GM12878 (cell line): ENCODE measurements at regions not wholly inside any gene's neighbourhood (a gene's known extent, or its start where the extent isn't known, plus 50 kb on each side); places are given as distances from the start of the nearest gene placed in this dataset.

Experiments
- ATAC-seq: fragments of 200-7000 bp; cut with Tn5 transposase; 3 replicates; pipeline ENCODE4 v1.9.1; 2020; ENCODE audit warnings: mild to moderate bottlenecking, moderate library complexity
- BruUV-seq: library from RNA; stranded (reverse); fragments of 400-500 nt; replicated peaks from 2 replicates; lab custom pipeline; 2021; lab: Mats Ljungman, UMichigan
- CTCF ChIA-PET: fragments of 300-600 bp; sonication (Branson Sonifier 250); formaldehyde crosslinking; extraction: SDS; loops from one replicate; lab custom pipeline; 2021; ENCODE audit warnings: inconsistent platforms; lab: Yijun Ruan, JAX
- POLR2A ChIA-PET: fragments of 350-600 bp; formaldehyde crosslinking; extraction: SDS; loops from one replicate; lab custom pipeline; 2021; ENCODE audit warnings: inconsistent platforms; lab: Charles Lee
- RAD21 ChIA-PET: fragments of 300-600 bp; sonication (Branson Sonifier 250); formaldehyde crosslinking; loops from one replicate; lab custom pipeline; 2023; ENCODE audit warnings: antibody characterized with exemption; ENCODE audit not compliant: unreplicated experiment; lab: Charles Lee
- SMC1A ChIA-PET: fragments of 300-600 bp; sonication (Branson Sonifier 250); formaldehyde crosslinking; loops from one replicate; lab custom pipeline; 2023; ENCODE audit not compliant: unreplicated experiment, uncharacterized antibody; lab: Charles Lee
- DNase-seq: peaks from one replicate; pipeline ENCODE4 v3.0.0-alpha.2; 2011; ENCODE audit warnings: low read depth, low spot score
- FAIRE-seq: peaks from 3 replicates; lab custom pipeline; 2011; peaks lifted over from hg19 to GRCh38; lab: Jason Lieb, UNC
- H2AFZ ChIP-seq: 2 replicates; pipeline ENCODE4 v1.6.0; 2011; ENCODE audit warnings: low read depth, low read length, control low read depth; ENCODE audit not compliant: control insufficient read depth
- H3K27ac ChIP-seq: 2 replicates; pipeline ENCODE4 v1.5.1; 2011; ENCODE audit warnings: control low read depth; ENCODE audit not compliant: control insufficient read depth, insufficient read depth
- H3K27me3 ChIP-seq, 2 experiments: replicated peaks in 1 of 2; 2 replicates each; pipeline versions ENCODE4 v1.6.0 to v1.6.1; 2011; ENCODE audit warnings: low read length in 1 of 2; ENCODE audit not compliant: control insufficient read depth in 2 of 2, insufficient read depth in 2 of 2
- H3K36me3 ChIP-seq, 2 experiments: 2 replicates each; pipeline ENCODE4 v1.5.1; 2011; ENCODE audit warnings: low read length in 1 of 2; ENCODE audit not compliant: control insufficient read depth in 2 of 2, insufficient read depth in 2 of 2
- H3K4me1 ChIP-seq: 2 replicates; pipeline ENCODE4 v1.6.1; 2011; ENCODE audit warnings: mild to moderate bottlenecking, low read length, moderate library complexity, mixed read lengths; ENCODE audit not compliant: control insufficient read depth, insufficient read depth
- H3K4me2 ChIP-seq: 2 replicates; pipeline ENCODE4 v1.6.0; 2011; ENCODE audit warnings: control low read depth; ENCODE audit not compliant: control insufficient read depth, insufficient read depth
- H3K4me3 ChIP-seq: fragments of 200-600 bp; sonication (generic); 2 replicates; pipeline ENCODE4 v1.5.1; 2016
- H3K79me2 ChIP-seq: 2 replicates; pipeline ENCODE4 v1.6.0; 2011; ENCODE audit warnings: low read length; ENCODE audit not compliant: control insufficient read depth, insufficient read depth
- H3K9ac ChIP-seq: 2 replicates; pipeline ENCODE4 v1.8.0; 2011; ENCODE audit warnings: low read length, control low read depth, mixed read lengths; ENCODE audit not compliant: control insufficient read depth, insufficient read depth
- H3K9me3 ChIP-seq: replicated peaks from 3 replicates; pipeline ENCODE4 v1.5.1; 2011; ENCODE audit warnings: mild to moderate bottlenecking, low read length; ENCODE audit not compliant: control insufficient read depth, insufficient read depth
- H4K20me1 ChIP-seq: 2 replicates; pipeline ENCODE4 v1.6.0; 2011; ENCODE audit not compliant: control insufficient read depth, insufficient read depth
- NRF1 ChIP-seq: conservative IDR thresholded peaks from 2 replicates; pipeline ENCODE4 v1.6.1; 2011; ENCODE audit warnings: mild to moderate bottlenecking, low read depth, low read length, improper control_type of control experiment
- SP1 ChIP-seq: IDR thresholded peaks from one replicate; pipeline ENCODE4 v1.6.1; 2011; ENCODE audit warnings: low read depth, low read length
- TAF1 ChIP-seq: IDR thresholded peaks from 2 replicates; pipeline ENCODE4 v1.6.1; 2011; ENCODE audit warnings: mild to moderate bottlenecking, low read depth, low read length, borderline replicate concordance
- TCF3 ChIP-seq: IDR thresholded peaks from 2 replicates; pipeline ENCODE4 v1.6.1; 2012; ENCODE audit warnings: low read depth, mild to moderate bottlenecking, low read length, borderline replicate concordance; ENCODE audit not compliant: insufficient read depth
- WGBS: methylation state at CpG from one replicate; pipeline ENCODE4 v1.1.6; 2016; ENCODE audit warnings: low lambda C conversion rate; ENCODE audit not compliant: insufficient replicate concordance, insufficient coverage; ENCODE audit errors: missing lambda C conversion rate; 5-methylcytosine and 5-hydroxymethylcytosine counted together
- in situ Hi-C: fragments of 300-500 bp; cut with MboI; formaldehyde crosslinking; loops from 9 replicates; pipeline ENCODE4 v1.14.3; 2018; ENCODE audit warnings: mixed read lengths
- intact Hi-C: fragments of 100-400 bp; cut with micrococcal nuclease; formaldehyde crosslinking; loops from one replicate; pipeline ENCODE4 v1.14.2; 2022; ENCODE audit not compliant: unreplicated experiment
- TF ChIP-seq, protein P1 (sequence below): fragments of 450-650 bp; IDR thresholded peaks from 2 replicates; pipeline ENCODE4 v1.6.1; 2017; ENCODE audit warnings: mild to moderate bottlenecking, low read depth, inconsistent platforms; ENCODE audit not compliant: poor library complexity, severe bottlenecking
- TF ChIP-seq, protein P2 (sequence below): fragments of 450-650 bp; IDR thresholded peaks from 2 replicates; pipeline ENCODE4 v1.6.1; 2016; ENCODE audit warnings: mild to moderate bottlenecking

DNA sequence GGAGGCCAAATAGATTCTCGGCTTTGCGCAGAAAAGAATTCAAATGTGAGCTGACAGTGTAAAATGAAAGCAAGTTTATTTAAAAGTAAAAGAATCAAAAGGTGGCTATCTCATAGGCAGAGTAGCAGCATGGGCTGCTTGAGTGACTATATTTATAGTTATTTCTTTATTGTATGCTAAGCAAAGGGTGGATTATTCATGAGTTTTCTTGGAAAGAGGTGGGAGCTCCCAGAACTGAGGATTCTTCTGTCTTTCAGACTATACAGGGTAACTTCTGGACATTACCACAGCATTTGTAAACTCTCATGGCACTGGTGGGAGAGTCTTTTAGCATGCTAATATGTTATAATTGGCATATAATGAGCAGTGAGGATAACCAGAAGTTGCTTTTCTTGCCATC lies 659.9 kb downstream of the RWDD3 start:
- FAIRE-seq: no peak
- TF ChIP-seq TCF3: no peak
- TF ChIP-seq NRF1: no peak
- no peak for TF ChIP-seq SP1
- TF ChIP-seq TAF1: no peak
- TF ChIP-seq, protein P1, sequence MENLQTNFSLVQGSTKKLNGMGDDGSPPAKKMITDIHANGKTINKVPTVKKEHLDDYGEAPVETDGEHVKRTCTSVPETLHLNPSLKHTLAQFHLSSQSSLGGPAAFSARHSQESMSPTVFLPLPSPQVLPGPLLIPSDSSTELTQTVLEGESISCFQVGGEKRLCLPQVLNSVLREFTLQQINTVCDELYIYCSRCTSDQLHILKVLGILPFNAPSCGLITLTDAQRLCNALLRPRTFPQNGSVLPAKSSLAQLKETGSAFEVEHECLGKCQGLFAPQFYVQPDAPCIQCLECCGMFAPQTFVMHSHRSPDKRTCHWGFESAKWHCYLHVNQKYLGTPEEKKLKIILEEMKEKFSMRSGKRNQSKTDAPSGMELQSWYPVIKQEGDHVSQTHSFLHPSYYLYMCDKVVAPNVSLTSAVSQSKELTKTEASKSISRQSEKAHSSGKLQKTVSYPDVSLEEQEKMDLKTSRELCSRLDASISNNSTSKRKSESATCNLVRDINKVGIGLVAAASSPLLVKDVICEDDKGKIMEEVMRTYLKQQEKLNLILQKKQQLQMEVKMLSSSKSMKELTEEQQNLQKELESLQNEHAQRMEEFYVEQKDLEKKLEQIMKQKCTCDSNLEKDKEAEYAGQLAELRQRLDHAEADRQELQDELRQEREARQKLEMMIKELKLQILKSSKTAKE: no peak
- 7% methylated on average over 2 of the region's 2 CpGs for WGBS
- in situ Hi-C loops: no loop called here
- H3K4me3 ChIP-seq: no peak overlapping the region
- no peak overlapping the region for H3K27ac ChIP-seq
- ChIA-PET CTCF (no interaction called here), POLR2A (no interaction called here), RAD21 (no interaction called here), SMC1A (no interaction called here)
- H3K79me2 ChIP-seq: no peaks in the 10 kb centered on the region
- no peaks in the 10 kb centered on the region for H4K20me1 ChIP-seq
- no peaks in the 10 kb centered on the region for H3K9me3 ChIP-seq
- intact Hi-C loops: no loop called here
- ATAC-seq: no peak
- H3K4me1 ChIP-seq: no peaks in the 10 kb centered on the region
- no peak overlapping the region for H2AFZ ChIP-seq
- H3K27me3 ChIP-seq: no peaks in the 10 kb centered on the region
- no peak for DNase-seq
- BruUV-seq: no TSS peak
- H3K36me3 ChIP-seq: no peaks in the 10 kb centered on the region
- no peak overlapping the region for H3K9ac ChIP-seq
- no peak overlapping the region for H3K4me2 ChIP-seq

DNA sequence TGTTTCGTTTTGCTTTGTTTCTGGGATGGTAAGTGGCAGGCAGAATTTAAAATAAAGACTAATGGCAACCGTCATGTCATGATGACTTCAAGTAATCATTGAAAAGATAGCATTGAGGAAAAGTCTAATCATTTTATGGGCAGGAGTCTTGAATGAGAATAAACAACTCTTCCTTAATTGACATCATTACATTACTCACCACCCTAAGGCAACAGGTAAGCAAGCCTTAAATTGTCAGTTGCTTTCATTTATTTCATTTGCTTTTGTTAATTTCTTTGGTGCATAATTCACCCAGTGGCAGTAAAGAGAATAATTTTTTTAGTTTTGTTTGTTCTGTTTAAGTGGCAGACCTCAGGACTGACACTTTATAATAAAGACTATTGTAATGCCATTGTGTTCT lies 669.0 kb downstream of the RWDD3 start:
- Histone ChIP-seq H3K79me2 (no peaks in the 10 kb centered on the region), H3K27me3 (no peaks in the 10 kb centered on the region), H3K4me2 (no peak overlapping the region), H3K9ac (no peak overlapping the region), H4K20me1 (no peaks in the 10 kb centered on the region), H3K4me3 (no peak overlapping the region), H3K27ac (no peak overlapping the region), H2AFZ (no peak overlapping the region), H3K9me3 (no peaks in the 10 kb centered on the region), H3K36me3 (no peaks in the 10 kb centered on the region)
- WGBS: 28% methylated on average over 2 of the region's 2 CpGs
- ChIA-PET CTCF (no interaction called here), POLR2A (no interaction called here), RAD21 (no interaction called here), SMC1A (no interaction called here)
- no peak for DNase-seq
- ATAC-seq: no peak
- BruUV-seq: no TSS peak
- intact Hi-C loops: no loop called here
- in situ Hi-C loops: no loop called here
- FAIRE-seq: no peak
- TF ChIP-seq, protein P2, sequence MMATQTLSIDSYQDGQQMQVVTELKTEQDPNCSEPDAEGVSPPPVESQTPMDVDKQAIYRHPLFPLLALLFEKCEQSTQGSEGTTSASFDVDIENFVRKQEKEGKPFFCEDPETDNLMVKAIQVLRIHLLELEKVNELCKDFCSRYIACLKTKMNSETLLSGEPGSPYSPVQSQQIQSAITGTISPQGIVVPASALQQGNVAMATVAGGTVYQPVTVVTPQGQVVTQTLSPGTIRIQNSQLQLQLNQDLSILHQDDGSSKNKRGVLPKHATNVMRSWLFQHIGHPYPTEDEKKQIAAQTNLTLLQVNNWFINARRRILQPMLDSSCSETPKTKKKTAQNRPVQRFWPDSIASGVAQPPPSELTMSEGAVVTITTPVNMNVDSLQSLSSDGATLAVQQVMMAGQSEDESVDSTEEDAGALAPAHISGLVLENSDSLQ: no peak
- TF ChIP-seq, all 136 proteins: peak for 0
- no peaks in the 10 kb centered on the region for H3K4me1 ChIP-seq
